ENCODE measurements at regions not wholly inside any gene's neighbourhood (a gene's known extent, or its start where the extent isn't known, plus 50 kb on each side); places are given as distances from the start of the nearest gene placed in this dataset.

GRCh38 chr9:14487547-14488185 lies 173.7 kb upstream of the NFIB start:
- no peak for TF ChIP-seq CTCF (IDR thresholded peaks at IDR 0.05; ENCODE audit: low read depth, low read length, missing control alignments)
- in situ Hi-C loops (cut with HindIII; ENCODE audit: low pct_ligation_motif_present, low sequenced_read_pairs), result no loop called here
- Histone ChIP-seq H3K36me3 (replicated peaks) (no peaks in the 10 kb centered on the region), H3K4me3 (ENCODE audit: low read depth, low read length) (no peak overlapping the region), H3K27ac (no peak overlapping the region), H3K27me3 (replicated peaks) (no peaks in the 10 kb centered on the region)
- DNase-seq, result no peak

- peak; percentile 31 for DNase-seq
Measured at GRCh38 chr9:14485366-14485765, 171.4 kb upstream of the NFIB start.

GRCh38 chr9:14482856-14483255 lies 168.9 kb upstream of the NFIB start:
- H3K36me3 ChIP-seq (replicated peaks), result no peaks in the 10 kb centered on the region
- TF ChIP-seq CTCF (IDR thresholded peaks at IDR 0.05; ENCODE audit: low read depth, low read length, missing control alignments), result no peak
- H3K27ac ChIP-seq, result no peak overlapping the region
- in situ Hi-C loops (cut with HindIII; ENCODE audit: low pct_ligation_motif_present, low sequenced_read_pairs), result no loop called here
- DNase-seq, result no peak
- no peak overlapping the region for H3K4me3 ChIP-seq (ENCODE audit: low read depth, low read length)
- no peaks in the 10 kb centered on the region for H3K27me3 ChIP-seq (replicated peaks)

More at GRCh38 chr9:14485366-14485765, 171.4 kb upstream of the NFIB start:
- Histone ChIP-seq H3K4me3 (ENCODE audit: low read depth, low read length) (no peak overlapping the region), H3K36me3 (replicated peaks) (no peaks in the 10 kb centered on the region), H3K27me3 (replicated peaks) (no peaks in the 10 kb centered on the region), H3K27ac (no peak overlapping the region)
- no peak for TF ChIP-seq CTCF (IDR thresholded peaks at IDR 0.05; ENCODE audit: low read depth, low read length, missing control alignments)
- in situ Hi-C loops (cut with HindIII; ENCODE audit: low pct_ligation_motif_present, low sequenced_read_pairs), result no loop called here

GRCh38 chr9:14480526-14480925 lies 166.6 kb upstream of the NFIB start:
- no peak for TF ChIP-seq CTCF (IDR thresholded peaks at IDR 0.05; ENCODE audit: low read depth, low read length, missing control alignments)
- Histone ChIP-seq H3K36me3 (replicated peaks) (no peaks in the 10 kb centered on the region), H3K27ac (no peak overlapping the region), H3K27me3 (replicated peaks) (no peaks in the 10 kb centered on the region), H3K4me3 (ENCODE audit: low read depth, low read length) (no peak overlapping the region)
- DNase-seq, result no peak
- in situ Hi-C loops (cut with HindIII; ENCODE audit: low pct_ligation_motif_present, low sequenced_read_pairs), result no loop called here

GRCh38 chr9:14479163-14479560 lies 165.2 kb upstream of the NFIB start:
- in situ Hi-C loops (cut with HindIII; ENCODE audit: low pct_ligation_motif_present, low sequenced_read_pairs), result no loop called here
- Histone ChIP-seq H3K4me3 (ENCODE audit: low read depth, low read length) (no peak overlapping the region), H3K27ac (no peak overlapping the region), H3K36me3 (replicated peaks) (no peaks in the 10 kb centered on the region), H3K27me3 (replicated peaks) (no peaks in the 10 kb centered on the region)
- TF ChIP-seq CTCF (IDR thresholded peaks at IDR 0.05; ENCODE audit: low read depth, low read length, missing control alignments), result no peak
- DNase-seq, result no peak

Measured in brain microvascular endothelial cell (primary cell).